PC-3 (cell line): ENCODE measurements at regions not wholly inside any gene's neighbourhood (a gene's known extent, or its start where the extent isn't known, plus 50 kb on each side); places are given as distances from the start of the nearest gene placed in this dataset.

Source experiments
- EZH2 ChIP-seq: fragments of 300-600 bp; sonication (generic); IDR thresholded peaks from one replicate; pipeline ENCODE4 v1.6.1; 2017; ENCODE audit warnings: antibody characterized with exemption, mild to moderate bottlenecking, low read length; ENCODE audit not compliant: unreplicated experiment
- TF ChIP-seq, protein P1 (sequence below): fragments of 300-600 bp; sonication (generic); conservative IDR thresholded peaks from 2 replicates; pipeline ENCODE4 v1.5.1; 2017; ENCODE audit warnings: antibody characterized with exemption, low read depth, mild to moderate bottlenecking, low read length

DNA sequence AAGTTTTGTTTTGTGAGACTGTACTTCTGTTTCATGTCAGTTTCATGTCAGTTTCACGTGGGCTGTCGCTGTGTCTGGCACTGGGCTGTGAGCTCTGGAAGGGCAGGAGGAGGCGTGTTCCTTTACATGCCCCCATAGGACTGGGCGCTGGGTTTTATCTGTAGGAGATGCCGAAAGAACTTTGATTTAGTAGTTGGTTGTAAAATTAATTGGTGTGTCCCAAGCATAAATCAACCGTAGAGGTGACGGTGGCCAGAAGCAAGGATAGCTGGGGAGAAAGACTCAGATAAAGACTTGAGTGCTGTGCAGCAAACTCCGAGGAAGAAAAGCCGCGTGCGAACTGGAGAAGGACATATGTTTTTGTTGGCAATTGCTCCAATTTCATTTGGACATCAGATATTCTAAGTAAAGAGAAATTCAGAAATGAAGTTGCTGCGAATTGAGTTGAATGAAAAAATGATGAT is 182.5 kb downstream of the VRK1 start:
- TF ChIP-seq EZH2 = no peak
- TF ChIP-seq, protein P1, sequence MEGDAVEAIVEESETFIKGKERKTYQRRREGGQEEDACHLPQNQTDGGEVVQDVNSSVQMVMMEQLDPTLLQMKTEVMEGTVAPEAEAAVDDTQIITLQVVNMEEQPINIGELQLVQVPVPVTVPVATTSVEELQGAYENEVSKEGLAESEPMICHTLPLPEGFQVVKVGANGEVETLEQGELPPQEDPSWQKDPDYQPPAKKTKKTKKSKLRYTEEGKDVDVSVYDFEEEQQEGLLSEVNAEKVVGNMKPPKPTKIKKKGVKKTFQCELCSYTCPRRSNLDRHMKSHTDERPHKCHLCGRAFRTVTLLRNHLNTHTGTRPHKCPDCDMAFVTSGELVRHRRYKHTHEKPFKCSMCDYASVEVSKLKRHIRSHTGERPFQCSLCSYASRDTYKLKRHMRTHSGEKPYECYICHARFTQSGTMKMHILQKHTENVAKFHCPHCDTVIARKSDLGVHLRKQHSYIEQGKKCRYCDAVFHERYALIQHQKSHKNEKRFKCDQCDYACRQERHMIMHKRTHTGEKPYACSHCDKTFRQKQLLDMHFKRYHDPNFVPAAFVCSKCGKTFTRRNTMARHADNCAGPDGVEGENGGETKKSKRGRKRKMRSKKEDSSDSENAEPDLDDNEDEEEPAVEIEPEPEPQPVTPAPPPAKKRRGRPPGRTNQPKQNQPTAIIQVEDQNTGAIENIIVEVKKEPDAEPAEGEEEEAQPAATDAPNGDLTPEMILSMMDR = no peak
